ENCODE measurements at regions not wholly inside any gene's neighbourhood (a gene's known extent, or its start where the extent isn't known, plus 50 kb on each side); places are given as distances from the start of the nearest gene placed in this dataset.

- no peak for DNase-seq
Observed at GRCh38 chr12:25757037-25757665, 201.3 kb upstream of the RASSF8 start.

DNA sequence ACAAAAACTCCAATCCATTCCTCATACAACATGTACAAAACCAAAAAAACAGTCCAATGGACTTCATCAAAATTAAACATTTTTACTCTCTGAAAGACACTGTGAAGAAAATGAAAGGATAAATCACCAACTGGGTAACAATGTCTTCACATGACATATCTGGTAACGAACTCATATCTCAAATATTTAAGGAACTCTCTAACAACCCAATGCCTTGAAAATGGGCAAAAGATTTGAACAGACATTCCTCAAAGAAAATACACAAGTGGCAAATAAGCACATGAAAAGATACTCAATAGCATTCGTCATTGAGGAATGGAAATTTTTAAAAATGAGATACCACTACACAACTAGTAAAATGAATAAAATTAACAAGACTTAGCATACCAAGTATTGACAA, 198.7 kb upstream of the RASSF8 start:
- DNase-seq, result no peak

GRCh38 chr12:25761356-25761755, 197.1 kb upstream of the RASSF8 start:
- no peak for DNase-seq

DNA sequence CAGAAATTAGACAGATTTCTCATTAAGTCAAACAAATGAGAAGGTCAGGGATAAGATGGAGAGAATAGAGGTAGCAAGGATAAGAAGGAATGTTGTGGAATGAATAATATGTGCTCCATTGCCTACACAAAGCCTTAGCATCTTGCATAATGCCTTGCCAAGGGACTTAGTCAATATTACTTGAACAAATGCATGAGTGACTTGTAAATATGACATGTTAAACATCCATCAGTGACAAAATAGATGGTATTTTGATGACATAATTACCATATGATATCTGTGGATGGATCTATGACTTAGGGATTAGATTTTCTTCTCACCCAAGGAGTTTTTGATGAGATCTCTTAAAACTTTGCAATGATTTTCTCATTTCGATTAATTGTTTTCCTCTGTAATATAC, 194.1 kb upstream of the RASSF8 start:
- no peak for DNase-seq

DNA sequence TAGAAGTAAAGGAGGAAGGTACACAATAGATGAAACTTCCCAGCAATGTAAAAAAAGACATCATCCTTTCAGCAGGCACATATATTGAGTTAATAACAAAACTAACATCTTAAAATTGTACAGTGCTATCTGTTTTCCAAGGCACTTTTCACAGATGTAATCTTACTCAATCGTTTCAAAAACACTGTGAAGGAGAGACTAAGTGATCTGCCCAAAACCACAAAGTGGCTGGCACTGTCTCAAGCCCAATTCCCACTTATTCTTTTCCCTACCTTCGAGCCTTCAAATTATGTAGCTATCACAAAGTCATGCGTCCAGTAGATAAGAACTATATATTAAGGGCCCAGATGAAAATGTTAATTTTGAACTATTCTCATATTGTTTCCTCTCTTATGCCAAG, 193.6 kb upstream of the RASSF8 start:
- no peak for DNase-seq

DNA sequence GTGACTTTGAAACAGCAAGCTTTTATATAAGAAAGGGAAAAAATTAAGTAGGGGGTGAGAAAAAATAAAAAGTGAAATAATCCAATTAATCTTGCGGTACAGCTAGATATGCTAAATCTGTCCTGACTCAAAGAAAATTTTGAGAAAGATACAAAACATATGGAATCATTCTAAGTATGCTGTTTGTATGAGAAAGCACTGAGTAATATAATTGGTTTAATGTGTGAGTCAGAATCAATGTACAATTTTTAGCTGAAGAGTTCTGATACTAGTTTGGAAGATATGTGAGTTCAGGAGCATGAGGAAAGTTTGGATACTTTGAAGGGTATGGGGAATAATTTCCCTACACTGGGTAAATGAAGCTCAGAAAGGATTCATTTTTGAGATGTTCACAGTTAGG, 190.9 kb upstream of the RASSF8 start:
- no peak for DNase-seq

DNA sequence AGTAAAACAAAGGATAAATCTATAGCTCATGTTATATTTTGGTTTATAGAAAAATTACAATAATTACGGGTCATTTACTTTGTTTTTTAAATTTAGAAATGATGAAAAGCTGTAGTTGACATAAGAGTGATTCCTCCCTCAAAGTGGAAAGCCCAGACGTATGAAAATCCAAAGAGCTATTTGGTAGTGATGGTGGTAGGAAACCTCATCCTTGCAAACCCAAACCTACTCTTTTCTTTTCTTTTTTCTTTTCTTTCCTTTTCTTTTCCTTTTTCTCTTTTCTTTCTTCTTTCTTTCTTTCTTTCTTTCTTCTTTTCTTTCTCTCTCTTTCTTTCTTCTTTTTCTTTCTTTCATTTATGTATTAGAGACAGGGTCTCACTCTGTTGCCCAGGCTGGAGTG, 190.3 kb upstream of the RASSF8 start:
- DNase-seq, result no peak

DNA sequence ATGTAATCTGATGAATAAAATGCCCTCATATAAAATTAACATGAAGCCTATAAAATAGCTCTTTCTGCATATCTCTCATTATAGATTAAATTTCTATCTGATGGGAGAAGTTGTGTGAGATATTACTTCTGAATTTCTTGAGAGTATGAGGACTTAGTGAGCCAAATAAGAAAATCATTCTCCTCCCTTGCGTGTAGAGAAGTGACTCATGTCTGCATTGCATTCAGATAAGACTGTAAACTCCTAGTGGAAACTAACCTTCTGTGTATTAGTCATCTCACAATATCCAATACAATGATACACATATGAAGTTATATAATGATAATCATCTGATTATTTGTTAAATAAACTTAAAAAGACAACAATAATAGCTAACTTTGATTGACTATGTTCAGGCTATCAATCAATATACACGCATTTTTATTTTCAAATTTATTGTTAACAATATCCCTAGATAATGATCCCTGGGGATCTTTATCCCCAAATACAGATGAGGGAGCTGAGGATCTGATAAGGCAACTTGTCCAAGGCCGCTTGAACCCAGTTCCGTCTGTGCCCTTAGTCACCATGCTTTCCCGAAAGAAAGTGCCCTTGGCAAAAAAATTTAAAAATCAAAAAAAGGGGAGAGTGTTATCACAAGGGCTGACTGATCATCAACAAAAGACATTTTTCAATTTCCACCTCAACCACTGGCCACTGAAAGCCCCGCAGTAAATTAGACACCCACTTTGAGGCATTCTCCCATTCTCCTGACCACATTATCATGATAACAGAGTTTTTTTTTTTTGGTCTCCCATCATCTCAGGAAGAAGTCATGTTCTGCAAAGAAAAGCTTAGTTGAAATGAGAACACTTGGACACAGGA, 189.2 kb upstream of the RASSF8 start:
- DNase-seq, result no peak

DNA sequence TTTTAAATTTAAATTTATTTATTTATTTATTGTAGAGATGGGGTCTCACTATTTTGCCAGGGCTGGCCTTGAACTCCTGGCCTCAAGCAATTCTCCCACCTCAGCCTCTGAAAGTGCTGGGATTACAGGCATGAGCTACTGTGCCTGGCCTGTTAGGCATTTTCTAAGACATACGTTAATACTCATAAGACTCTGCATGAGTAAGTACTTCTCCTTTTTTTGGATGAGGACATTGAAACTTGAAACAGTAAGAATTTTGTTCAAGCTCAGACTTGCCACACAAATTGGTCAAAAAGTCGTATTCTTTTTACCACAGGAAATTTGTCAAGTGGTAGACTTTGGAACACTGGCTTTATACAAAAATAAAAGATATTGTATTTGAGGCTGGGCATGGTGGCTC, 187.4 kb upstream of the RASSF8 start:
- no peak for DNase-seq

DNA sequence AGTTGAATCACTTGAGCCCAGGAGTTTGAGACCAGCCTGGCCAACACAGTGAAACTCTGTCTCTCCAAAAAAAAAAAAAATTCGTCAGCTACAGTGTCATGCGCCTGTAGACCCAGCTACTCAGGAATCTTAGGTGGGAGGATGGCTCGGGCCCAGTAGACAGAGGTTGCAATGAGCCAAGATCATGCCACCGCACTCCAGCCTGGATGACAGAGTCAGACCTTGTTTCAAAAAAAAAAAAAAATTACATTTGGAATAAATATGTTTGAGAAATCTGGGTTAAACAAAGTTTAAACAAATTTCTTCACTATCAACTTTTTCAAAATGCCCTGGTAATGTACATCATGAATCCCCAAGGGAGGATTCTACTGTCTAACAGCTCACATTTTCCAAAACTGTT, 187.0 kb upstream of the RASSF8 start:
- DNase-seq, result no peak

DNA sequence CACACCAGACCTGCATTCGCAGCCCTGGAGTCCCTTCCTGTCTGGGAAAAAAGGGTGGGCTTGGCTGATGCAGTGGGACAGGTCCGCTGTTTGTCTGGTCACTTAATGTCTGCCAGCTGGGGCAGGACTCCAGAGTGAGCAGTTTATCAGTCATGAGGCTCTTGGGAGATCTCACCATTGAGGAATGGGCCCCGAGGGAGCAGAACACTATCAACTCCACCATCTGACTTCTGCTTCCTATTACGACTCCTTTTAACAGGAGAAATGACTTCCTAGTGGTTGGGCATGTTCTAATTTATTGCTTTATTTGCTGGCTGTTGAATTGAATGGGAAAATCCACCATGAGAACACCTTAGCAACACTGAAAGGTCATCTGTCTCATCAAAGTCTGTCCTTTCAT, 182.5 kb upstream of the RASSF8 start:
- no peak for DNase-seq

GRCh38 chr12:25780771-25781170, 177.7 kb upstream of the RASSF8 start:
- no peak for DNase-seq

DNA sequence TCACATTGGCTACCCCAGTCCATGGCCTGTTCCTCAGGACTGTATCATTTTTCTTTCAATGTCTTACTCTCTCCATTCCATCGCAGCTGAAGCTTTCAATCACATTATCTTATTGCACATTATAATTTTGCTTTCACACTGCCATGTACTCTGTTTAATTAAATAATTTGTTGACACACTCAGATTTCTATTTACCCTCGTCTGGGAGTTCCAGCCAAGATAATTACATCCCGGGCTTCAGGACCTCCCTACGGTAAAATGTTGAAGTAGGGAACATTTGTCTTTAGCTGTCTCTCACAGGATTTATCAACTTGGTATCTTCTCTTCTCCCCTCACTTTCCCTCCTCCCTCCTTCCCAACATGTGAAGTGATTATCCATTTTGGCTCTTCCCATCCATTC, 177.2 kb upstream of the RASSF8 start:
- DNase-seq, result no peak

DNA sequence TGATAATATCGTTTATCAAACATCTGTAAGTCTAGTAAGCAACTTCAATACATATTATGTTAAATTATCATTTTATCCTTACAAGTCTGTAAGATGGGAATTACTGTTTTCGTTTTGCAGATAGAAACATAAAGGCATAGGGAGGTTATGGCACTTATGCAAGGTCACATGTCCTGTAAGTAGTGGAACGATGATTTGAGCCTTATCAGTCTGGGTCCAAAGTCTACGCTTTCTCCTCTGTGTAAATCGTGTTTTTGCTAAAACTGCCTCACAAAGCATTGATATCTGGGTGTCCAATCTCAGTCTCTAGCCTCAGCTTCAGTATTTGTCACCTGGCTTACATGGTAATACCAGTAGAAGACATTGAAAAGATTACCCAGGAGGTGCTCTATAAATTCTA, 174.9 kb upstream of the RASSF8 start:
- DNase-seq, result no peak

DNA sequence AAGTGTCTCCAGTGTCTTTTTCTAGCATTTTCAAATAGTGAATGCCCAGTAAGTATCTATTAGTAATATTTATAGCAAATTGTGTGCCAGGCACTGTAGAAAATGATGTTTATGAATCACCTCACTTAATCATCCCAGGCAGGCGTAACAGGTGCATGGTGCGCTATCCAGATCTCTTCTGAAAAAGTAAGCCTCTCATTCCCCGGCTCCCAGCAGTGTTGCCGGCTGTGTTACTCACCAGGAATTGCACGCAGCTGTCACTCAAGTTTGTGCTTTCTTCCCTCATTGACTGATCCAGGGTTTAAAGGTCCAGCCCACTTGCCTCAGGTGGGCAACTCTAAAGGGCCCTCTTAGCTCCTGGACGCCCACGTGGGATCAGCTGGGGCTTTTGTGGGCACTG, 173.8 kb upstream of the RASSF8 start:
- DNase-seq, result no peak

DNA sequence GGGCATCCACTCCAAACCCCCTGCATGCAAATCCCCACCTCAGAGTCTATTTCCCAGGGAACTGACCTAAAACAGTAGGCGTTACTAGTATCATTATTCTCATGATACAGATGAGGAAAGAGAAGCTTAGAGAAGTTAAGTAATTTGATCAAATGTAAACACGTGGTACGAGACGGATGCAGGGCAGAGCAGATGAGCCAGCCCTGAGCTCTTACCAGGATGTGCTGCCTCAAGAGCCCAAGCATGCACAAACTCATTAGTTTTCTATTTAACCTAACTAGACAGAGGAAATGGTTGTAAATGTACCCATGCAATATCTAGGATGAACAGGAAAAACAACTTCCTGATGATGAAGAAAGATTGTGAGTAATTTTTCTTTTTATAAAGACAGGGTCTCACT, 173.3 kb upstream of the RASSF8 start:
- no peak for DNase-seq

DNA sequence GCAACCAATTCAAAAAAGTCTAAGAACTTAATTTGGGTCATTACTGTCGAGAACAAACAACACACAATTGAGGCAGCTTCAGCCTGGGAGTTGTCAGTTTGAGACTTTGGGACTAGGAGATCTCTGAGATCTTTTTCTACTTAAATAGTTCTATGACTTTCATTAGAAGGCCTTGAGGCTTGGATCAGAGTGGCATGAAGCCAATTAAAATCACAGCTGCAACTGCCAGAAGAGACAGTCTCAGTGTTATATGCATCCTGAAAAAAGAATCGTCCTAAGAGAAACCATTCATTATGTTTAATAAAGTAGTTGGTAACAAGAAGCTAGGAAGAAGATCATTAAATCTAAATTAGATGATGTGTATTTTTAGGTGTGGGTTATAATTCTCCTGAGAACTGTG, 170.8 kb upstream of the RASSF8 start:
- peak; percentile 13 for DNase-seq

GRCh38 chr12:25788707-25789442, 169.6 kb upstream of the RASSF8 start:
- no peak for DNase-seq

- DNase-seq, result peak; percentile 75
Observed at GRCh38 chr12:25789541-25789944, 168.9 kb upstream of the RASSF8 start.

DNA sequence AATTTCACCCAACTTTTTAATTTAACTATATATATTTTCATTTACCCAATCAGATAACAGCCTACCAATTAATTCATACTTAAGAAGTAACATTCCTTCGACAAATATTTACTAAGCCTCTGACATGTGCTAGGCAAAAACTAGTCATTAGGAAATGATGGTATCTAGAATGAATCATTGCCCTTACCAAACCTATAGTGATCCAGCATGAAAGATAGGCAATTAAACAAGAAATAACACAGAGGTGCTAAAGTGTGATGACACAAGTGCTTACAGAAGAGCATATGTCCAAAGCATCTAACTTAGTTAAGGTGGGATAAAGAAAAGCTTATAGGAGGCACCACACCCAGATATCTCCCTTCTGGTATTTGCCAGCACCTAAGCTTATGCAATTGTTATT, 166.5 kb upstream of the RASSF8 start:
- no peak for DNase-seq

DNA sequence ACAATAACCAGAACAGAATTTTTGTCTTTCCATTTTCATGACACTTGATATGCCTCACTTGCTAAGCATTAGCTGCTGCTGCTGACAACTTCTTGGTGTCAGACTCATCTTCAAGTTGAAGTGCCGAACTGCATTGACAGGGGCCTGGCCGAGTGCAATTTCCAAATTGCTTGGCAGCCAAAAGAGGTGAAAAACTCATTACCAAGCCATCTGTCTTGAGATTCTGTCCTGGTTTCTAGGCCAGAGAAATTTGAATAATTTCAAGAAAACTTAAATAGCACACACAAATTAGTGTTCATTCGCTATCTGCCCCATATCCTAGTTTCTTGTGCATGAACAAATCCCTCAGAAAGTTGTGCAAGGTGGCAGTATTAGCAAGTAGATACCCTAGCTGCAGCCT, 165.3 kb upstream of the RASSF8 start:
- DNase-seq, result no peak

- no peak for DNase-seq
Observed at GRCh38 chr12:25794571-25794970, 163.9 kb upstream of the RASSF8 start.

DNA sequence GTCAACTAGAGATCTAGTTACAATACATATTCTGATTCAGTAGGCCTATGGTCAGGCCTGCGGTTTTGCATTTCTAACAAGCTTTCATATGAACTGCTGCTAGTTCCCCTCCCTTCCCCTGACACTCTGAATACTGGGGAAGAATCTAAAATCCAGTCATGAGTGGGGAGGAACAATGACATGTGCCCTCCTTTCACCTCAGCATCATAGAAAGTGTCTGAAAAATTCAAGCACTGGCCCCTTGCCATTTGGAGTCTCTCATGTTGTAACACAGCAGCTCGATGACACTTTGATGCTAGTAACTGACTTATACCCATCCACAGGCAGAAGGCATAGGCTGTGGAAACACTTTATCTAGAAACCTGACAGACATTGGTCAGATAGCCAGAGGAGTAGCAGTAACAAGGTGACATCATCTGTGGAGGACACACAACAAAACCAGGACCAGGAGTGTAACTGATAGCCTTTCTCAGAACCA, 161.9 kb upstream of the RASSF8 start:
- DNase-seq, result no peak

DNA sequence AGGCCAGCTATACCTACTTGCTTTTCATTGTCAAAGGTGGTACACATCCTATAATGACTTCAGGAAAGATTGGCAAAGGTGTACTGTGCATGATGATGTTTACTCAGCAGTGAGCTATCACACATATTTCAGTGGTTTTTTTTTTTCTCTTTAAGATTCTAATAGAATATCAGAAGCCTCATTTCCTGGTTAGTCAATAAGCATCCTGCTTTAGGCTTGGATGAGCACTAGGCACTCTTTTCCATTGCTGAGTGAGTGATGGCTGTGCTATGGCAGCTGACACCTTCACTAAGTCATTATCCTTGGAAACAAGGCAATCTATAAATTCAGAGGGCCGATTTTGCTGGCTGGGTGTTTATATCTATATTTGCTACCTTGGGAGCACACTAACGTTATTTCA, 161.1 kb upstream of the RASSF8 start:
- no peak for DNase-seq
